ENCODE measurements at regions not wholly inside any gene's neighbourhood (a gene's known extent, or its start where the extent isn't known, plus 50 kb on each side); places are given as distances from the start of the nearest gene placed in this dataset.
"Not testable (repeated sequence)": the region's sequence is repeated elsewhere in the genome, so short reads cannot be mapped to it uniquely, and the experiment has no call there.

- no peak for DNase-seq
These were observed 242.5 kb upstream of the TBL1XR1 start for GRCh38 chr3:177439694-177440269.

GRCh38 chr3:177440456-177441104 lies 243.3 kb upstream of the TBL1XR1 start:
- DNase-seq: no peak

- DNase-seq: no peak
These were observed 244.1 kb upstream of the TBL1XR1 start for GRCh38 chr3:177441276-177441812.

GRCh38 chr3:177441813-177442646 lies 244.7 kb upstream of the TBL1XR1 start:
- no peak for DNase-seq

GRCh38 chr3:177443469-177443868 lies 246.2 kb upstream of the TBL1XR1 start:
- DNase-seq: no peak

- no peak for DNase-seq
These were observed 247.4 kb upstream of the TBL1XR1 start for GRCh38 chr3:177444696-177445095.

- DNase-seq: no peak
These were observed 248.3 kb upstream of the TBL1XR1 start for GRCh38 chr3:177445549-177445948.

GRCh38 chr3:177446165-177446601 lies 248.9 kb upstream of the TBL1XR1 start:
- no peak for DNase-seq

GRCh38 chr3:177447938-177448337 lies 250.7 kb upstream of the TBL1XR1 start:
- DNase-seq: no peak

GRCh38 chr3:177448987-177449359 lies 251.7 kb upstream of the TBL1XR1 start:
- no peak for DNase-seq

GRCh38 chr3:177449360-177450006 lies 252.2 kb upstream of the TBL1XR1 start:
- no peak for DNase-seq

GRCh38 chr3:177451301-177451750 lies 254.0 kb upstream of the TBL1XR1 start:
- DNase-seq: no peak

GRCh38 chr3:177451864-177452830 lies 254.9 kb upstream of the TBL1XR1 start:
- DNase-seq: no peak

GRCh38 chr3:177452831-177453450 lies 255.7 kb upstream of the TBL1XR1 start:
- DNase-seq: no peak

- DNase-seq: no peak
These were observed 256.2 kb upstream of the TBL1XR1 start for GRCh38 chr3:177453451-177453844.

GRCh38 chr3:177457204-177457603 lies 259.9 kb upstream of the TBL1XR1 start:
- not testable (repeated sequence) for DNase-seq

GRCh38 chr3:177459401-177459800 lies 262.1 kb upstream of the TBL1XR1 start:
- DNase-seq: no peak

- no peak for DNase-seq
These were observed 262.8 kb upstream of the TBL1XR1 start for GRCh38 chr3:177460047-177460446.

GRCh38 chr3:177461765-177462164 lies 264.5 kb upstream of the TBL1XR1 start:
- no peak for DNase-seq

GRCh38 chr3:177463341-177463740 lies 266.1 kb upstream of the TBL1XR1 start:
- DNase-seq: not testable (repeated sequence)

GRCh38 chr3:177463863-177464262 lies 266.6 kb upstream of the TBL1XR1 start:
- DNase-seq: no peak

Measured in stimulated activated CD4-positive, alpha-beta T cell treated with anti-CD3 and anti-CD28 coated beads, Interleukin-4, amount 100 ng/mL, for 1 hour (primary cell).